ENCODE measurements at regions not wholly inside any gene's neighbourhood (a gene's known extent, or its start where the extent isn't known, plus 50 kb on each side); places are given as distances from the start of the nearest gene placed in this dataset.

DNA sequence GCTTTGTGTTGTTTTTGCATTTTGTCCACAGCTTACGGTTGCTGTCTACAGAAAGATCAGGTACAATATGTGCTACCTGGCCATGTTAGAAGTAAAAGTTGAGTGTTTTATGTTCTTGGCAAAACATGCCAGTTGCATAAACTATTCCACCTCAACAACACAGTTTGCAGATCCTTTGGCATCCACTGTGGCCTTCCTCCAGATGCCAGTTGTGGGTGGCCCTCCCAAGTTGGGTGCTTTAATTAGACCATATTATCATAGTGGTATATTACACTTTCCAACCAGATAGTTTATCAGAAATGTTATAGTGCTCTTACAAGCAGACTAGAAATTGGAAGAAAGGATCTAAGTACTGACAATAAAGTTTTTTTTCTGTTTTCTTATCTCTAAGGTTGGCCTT, 386.9 kb upstream of the KCNN2 start:
- H3K27me3 ChIP-seq (ENCODE audit: control insufficient read depth, insufficient read depth, low read length) = no peaks in the 10 kb centered on the region
- H3K36me3 ChIP-seq (ENCODE audit: control insufficient read depth, insufficient read depth, low read length) = no peaks in the 10 kb centered on the region
- H4K91ac ChIP-seq (ENCODE audit: insufficient read depth, low read depth, low read length) = no peak overlapping the region
- H4K5ac ChIP-seq (ENCODE audit: low read depth, low read length) = no peak overlapping the region
- no peak overlapping the region for H3K4me3 ChIP-seq (ENCODE audit: insufficient read depth, low read depth, low read length)
- H4K8ac ChIP-seq (ENCODE audit: low read depth in 2 of 2, low read length in 2 of 2) = no peak overlapping the region
- no peak overlapping the region for H3K4ac ChIP-seq (ENCODE audit: low read depth, low read length)
- POLR2A ChIA-PET (ENCODE audit: unreplicated experiment) = no interaction called here
- no CpG with 5 or more reads among the region's 1 CpG for WGBS, 2 experiments (ENCODE audit: extremely low coverage in 2 of 2, insufficient read length in 1 of 2)
- CTCF ChIA-PET = no interaction called here
- no peak overlapping the region for H3K23ac ChIP-seq (ENCODE audit: low read depth, low read length)
- TF ChIP-seq MAZ (IDR thresholded peaks at IDR 0.05; ENCODE audit: borderline replicate concordance, low read depth, low read length) (no peak), BHLHE40 (IDR thresholded peaks at IDR 0.05; ENCODE audit: low read depth, low read length) (no peak), NFE2L2 (IDR thresholded peaks at IDR 0.05; ENCODE audit: low read depth, low read length) (no peak), RCOR1 (IDR thresholded peaks at IDR 0.05; ENCODE audit: insufficient replicate concordance, low read length) (no peak), CHD1 (IDR thresholded peaks at IDR 0.05; ENCODE audit: low read depth, low read length) (no peak), POLR2A (IDR thresholded peaks at IDR 0.05; ENCODE audit: low read depth, low read length) (no peak), RFX5 (IDR thresholded peaks at IDR 0.05; ENCODE audit: low read depth, low read length) (no peak)
- H4K20me1 ChIP-seq (ENCODE audit: insufficient read depth, low read length) = no peaks in the 10 kb centered on the region
- H3K4me2 ChIP-seq (ENCODE audit: low read depth, low read length) = no peak overlapping the region
- no peak overlapping the region for H2AFZ ChIP-seq (replicated peaks; ENCODE audit: low read length, poor library complexity)
- no peak overlapping the region for H3K9ac ChIP-seq (ENCODE audit: low read depth, low read length)
- BruUV-seq (replicated peaks) = no TSS peak
- H3K9me3 ChIP-seq (ENCODE audit: control insufficient read depth, insufficient read depth, low read length) = no peaks in the 10 kb centered on the region
- H2AK5ac ChIP-seq (ENCODE audit: low read depth, low read length) = no peak overlapping the region
- in situ Hi-C loops (cut with MboI; ENCODE audit: low sequenced_read_pairs) = no loop called here
- DNase-seq (no peak), ATAC-seq (ENCODE audit: low read depth) (no peak)
- no peak overlapping the region for H2AK9ac ChIP-seq (replicated peaks; ENCODE audit: low read depth, low read length, poor library complexity)
- H3K79me1 ChIP-seq (ENCODE audit: low read depth in 1 of 2, low read length in 2 of 2) = no peaks in the 10 kb centered on the region
- H3K14ac ChIP-seq (replicated peaks; ENCODE audit: low read depth, low read length) = no peak overlapping the region
- H2BK20ac ChIP-seq (ENCODE audit: low read depth, low read length) = no peak overlapping the region
- H3K27ac ChIP-seq (ENCODE audit: insufficient read depth, low read length) = no peak overlapping the region
- H3K56ac ChIP-seq (ENCODE audit: extremely low read depth, insufficient read depth, low read length) = no peak overlapping the region
- H2BK15ac ChIP-seq (ENCODE audit: low read depth, low read length) = no peak overlapping the region
- no peak overlapping the region for H2BK120ac ChIP-seq (ENCODE audit: low read depth, low read length)
- no peak overlapping the region for H2BK5ac ChIP-seq (ENCODE audit: low read depth, low read length, poor library complexity, severe bottlenecking)
- intact Hi-C loops (cut with micrococcal nuclease) = no loop called here
- H3K18ac ChIP-seq (ENCODE audit: low read depth, low read length) = no peak overlapping the region
- dilution Hi-C loops (cut with HindIII; ENCODE audit: low sequenced_read_pairs, unreplicated experiment) = no loop called here
- H3K9me1 ChIP-seq (ENCODE audit: insufficient read depth, low read length) = no peaks in the 10 kb centered on the region
- no peaks in the 10 kb centered on the region for H3K4me1 ChIP-seq (ENCODE audit: control insufficient read depth, insufficient read depth, low read length)
